ENCODE measurements at regions not wholly inside any gene's neighbourhood (a gene's known extent, or its start where the extent isn't known, plus 50 kb on each side); places are given as distances from the start of the nearest gene placed in this dataset.

GRCh38 chr13:30841154-30841553, 64.9 kb upstream of the MEDAG start:
- 84% methylated on average over 5 of the region's 5 CpGs for WGBS
- Histone ChIP-seq H3K36me3 (ENCODE audit: control insufficient read depth in 2 of 2, insufficient read depth in 2 of 2, low read length in 1 of 2) (no peaks in the 10 kb centered on the region), H3K27ac (ENCODE audit: low read depth in 1 of 2, low read length in 1 of 2) (no peak overlapping the region), H3K4me3 (ENCODE audit: low read length in 2 of 2) (no peak overlapping the region), H3K9me3 (ENCODE audit: control insufficient read depth in 2 of 2, insufficient read depth in 1 of 2, low read length in 1 of 2) (no peaks in the 10 kb centered on the region), H3K4me1 (ENCODE audit: control insufficient read depth in 2 of 2, insufficient read depth in 2 of 2, low read length in 2 of 2) (no peaks in the 10 kb centered on the region), H3K27me3 (ENCODE audit: control insufficient read depth in 2 of 2, insufficient read depth in 1 of 2, low read length in 1 of 2) (no peaks in the 10 kb centered on the region)
- DNase-seq (ENCODE audit: low read depth in 6 of 9, low spot score in 9 of 9), result no peak

GRCh38 chr13:30843548-30843947, 62.5 kb upstream of the MEDAG start:
- no peaks in the 10 kb centered on the region for H3K27me3 ChIP-seq (ENCODE audit: control insufficient read depth in 2 of 2, insufficient read depth in 1 of 2, low read length in 1 of 2)
- WGBS, result 71% methylated on average over 4 of the region's 4 CpGs
- H3K36me3 ChIP-seq (ENCODE audit: control insufficient read depth in 2 of 2, insufficient read depth in 2 of 2, low read length in 1 of 2), result no peaks in the 10 kb centered on the region
- no peaks in the 10 kb centered on the region for H3K9me3 ChIP-seq (ENCODE audit: control insufficient read depth in 2 of 2, insufficient read depth in 1 of 2, low read length in 1 of 2)
- no peak overlapping the region for H3K4me3 ChIP-seq (ENCODE audit: low read length in 2 of 2)
- no peak for DNase-seq (ENCODE audit: low read depth in 6 of 9, low spot score in 9 of 9)
- no peaks in the 10 kb centered on the region for H3K4me1 ChIP-seq (ENCODE audit: control insufficient read depth in 2 of 2, insufficient read depth in 2 of 2, low read length in 2 of 2)
- no peak overlapping the region for H3K27ac ChIP-seq (ENCODE audit: low read depth in 1 of 2, low read length in 1 of 2)

GRCh38 chr13:30844548-30845296, 61.3 kb upstream of the MEDAG start:
- Histone ChIP-seq H3K36me3 (ENCODE audit: control insufficient read depth in 2 of 2, insufficient read depth in 2 of 2, low read length in 1 of 2) (no peaks in the 10 kb centered on the region), H3K27ac (ENCODE audit: low read depth in 1 of 2, low read length in 1 of 2) (no peak overlapping the region)

GRCh38 chr13:30845297-30846214, 60.5 kb upstream of the MEDAG start:
- Histone ChIP-seq H3K27me3 (ENCODE audit: control insufficient read depth in 2 of 2, insufficient read depth in 1 of 2, low read length in 1 of 2) (no peaks in the 10 kb centered on the region), H3K4me3 (ENCODE audit: low read length in 2 of 2) (no peak overlapping the region), H3K4me1 (ENCODE audit: control insufficient read depth in 2 of 2, insufficient read depth in 2 of 2, low read length in 2 of 2) (no peaks in the 10 kb centered on the region), H3K36me3 (ENCODE audit: control insufficient read depth in 2 of 2, insufficient read depth in 2 of 2, low read length in 1 of 2) (no peaks in the 10 kb centered on the region), H3K9me3 (ENCODE audit: control insufficient read depth in 2 of 2, insufficient read depth in 1 of 2, low read length in 1 of 2) (no peaks in the 10 kb centered on the region), H3K27ac (ENCODE audit: low read depth in 1 of 2, low read length in 1 of 2) (no peak overlapping the region)
- no peak for DNase-seq (ENCODE audit: low read depth in 6 of 9, low spot score in 9 of 9)
- 59% methylated on average over 11 of the region's 11 CpGs for WGBS

More at GRCh38 chr13:30844548-30845296, 61.3 kb upstream of the MEDAG start:
- H3K9me3 ChIP-seq (ENCODE audit: control insufficient read depth in 2 of 2, insufficient read depth in 1 of 2, low read length in 1 of 2), result no peaks in the 10 kb centered on the region
- H3K4me1 ChIP-seq (ENCODE audit: control insufficient read depth in 2 of 2, insufficient read depth in 2 of 2, low read length in 2 of 2), result no peaks in the 10 kb centered on the region
- no peak overlapping the region for H3K4me3 ChIP-seq (ENCODE audit: low read length in 2 of 2)
- no peaks in the 10 kb centered on the region for H3K27me3 ChIP-seq (ENCODE audit: control insufficient read depth in 2 of 2, insufficient read depth in 1 of 2, low read length in 1 of 2)
- DNase-seq (ENCODE audit: low read depth in 6 of 9, low spot score in 9 of 9), result no peak
- WGBS, result 96% methylated on average over 6 of the region's 6 CpGs

GRCh38 chr13:30846311-30846710, 59.8 kb upstream of the MEDAG start:
- no peak for DNase-seq (ENCODE audit: low read depth in 6 of 9, low spot score in 9 of 9)

GRCh38 chr13:30846866-30847265, 59.2 kb upstream of the MEDAG start:
- no peak for DNase-seq (ENCODE audit: low read depth in 6 of 9, low spot score in 9 of 9)
- H3K4me3 ChIP-seq (ENCODE audit: low read length in 2 of 2), result no peak overlapping the region
- no peaks in the 10 kb centered on the region for H3K27me3 ChIP-seq (ENCODE audit: control insufficient read depth in 2 of 2, insufficient read depth in 1 of 2, low read length in 1 of 2)
- WGBS, result 98% methylated on average over 7 of the region's 7 CpGs
- no peaks in the 10 kb centered on the region for H3K4me1 ChIP-seq (ENCODE audit: control insufficient read depth in 2 of 2, insufficient read depth in 2 of 2, low read length in 2 of 2)
- no peaks in the 10 kb centered on the region for H3K36me3 ChIP-seq (ENCODE audit: control insufficient read depth in 2 of 2, insufficient read depth in 2 of 2, low read length in 1 of 2)
- no peak overlapping the region for H3K27ac ChIP-seq (ENCODE audit: low read depth in 1 of 2, low read length in 1 of 2)
- no peaks in the 10 kb centered on the region for H3K9me3 ChIP-seq (ENCODE audit: control insufficient read depth in 2 of 2, insufficient read depth in 1 of 2, low read length in 1 of 2)

More at GRCh38 chr13:30846311-30846710, 59.8 kb upstream of the MEDAG start:
- H3K4me1 ChIP-seq (ENCODE audit: control insufficient read depth in 2 of 2, insufficient read depth in 2 of 2, low read length in 2 of 2), result no peaks in the 10 kb centered on the region
- no peaks in the 10 kb centered on the region for H3K27me3 ChIP-seq (ENCODE audit: control insufficient read depth in 2 of 2, insufficient read depth in 1 of 2, low read length in 1 of 2)
- H3K27ac ChIP-seq (ENCODE audit: low read depth in 1 of 2, low read length in 1 of 2), result no peak overlapping the region
- no peaks in the 10 kb centered on the region for H3K36me3 ChIP-seq (ENCODE audit: control insufficient read depth in 2 of 2, insufficient read depth in 2 of 2, low read length in 1 of 2)
- H3K9me3 ChIP-seq (ENCODE audit: control insufficient read depth in 2 of 2, insufficient read depth in 1 of 2, low read length in 1 of 2), result no peaks in the 10 kb centered on the region
- WGBS, result 97% methylated on average over 2 of the region's 2 CpGs
- H3K4me3 ChIP-seq (ENCODE audit: low read length in 2 of 2), result no peak overlapping the region

GRCh38 chr13:30847650-30848307, 58.3 kb upstream of the MEDAG start:
- Histone ChIP-seq H3K36me3 (ENCODE audit: control insufficient read depth in 2 of 2, insufficient read depth in 2 of 2, low read length in 1 of 2) (no peaks in the 10 kb centered on the region), H3K9me3 (ENCODE audit: control insufficient read depth in 2 of 2, insufficient read depth in 1 of 2, low read length in 1 of 2) (no peaks in the 10 kb centered on the region), H3K4me1 (ENCODE audit: control insufficient read depth in 2 of 2, insufficient read depth in 2 of 2, low read length in 2 of 2) (no peaks in the 10 kb centered on the region), H3K4me3 (ENCODE audit: low read length in 2 of 2) (no peak overlapping the region), H3K27ac (ENCODE audit: low read depth in 1 of 2, low read length in 1 of 2) (no peak overlapping the region), H3K27me3 (ENCODE audit: control insufficient read depth in 2 of 2, insufficient read depth in 1 of 2, low read length in 1 of 2) (no peaks in the 10 kb centered on the region)
- WGBS, result 71% methylated on average over 11 of the region's 11 CpGs
- DNase-seq (ENCODE audit: low read depth in 6 of 9, low spot score in 9 of 9), result no peak

GRCh38 chr13:30848332-30849027, 57.6 kb upstream of the MEDAG start:
- Histone ChIP-seq H3K27me3 (ENCODE audit: control insufficient read depth in 2 of 2, insufficient read depth in 1 of 2, low read length in 1 of 2) (no peaks in the 10 kb centered on the region), H3K36me3 (ENCODE audit: control insufficient read depth in 2 of 2, insufficient read depth in 2 of 2, low read length in 1 of 2) (no peaks in the 10 kb centered on the region), H3K9me3 (ENCODE audit: control insufficient read depth in 2 of 2, insufficient read depth in 1 of 2, low read length in 1 of 2) (no peaks in the 10 kb centered on the region), H3K27ac (ENCODE audit: low read depth in 1 of 2, low read length in 1 of 2) (no peak overlapping the region), H3K4me1 (ENCODE audit: control insufficient read depth in 2 of 2, insufficient read depth in 2 of 2, low read length in 2 of 2) (no peaks in the 10 kb centered on the region), H3K4me3 (ENCODE audit: low read length in 2 of 2) (no peak overlapping the region)
- WGBS, result 83% methylated on average over 5 of the region's 5 CpGs
- no peak for DNase-seq (ENCODE audit: low read depth in 6 of 9, low spot score in 9 of 9)
